CD4-positive, alpha-beta T cell treated with Interferon alpha-2 for 1 hour (primary cell): ENCODE measurements at regions not wholly inside any gene's neighbourhood (a gene's known extent, or its start where the extent isn't known, plus 50 kb on each side); places are given as distances from the start of the nearest gene placed in this dataset.
"Not testable (repeated sequence)": the region's sequence is repeated elsewhere in the genome, so short reads cannot be mapped to it uniquely, and the experiment has no call there.

ENCODE experiments used
- DNase-seq, 2 donors: peaks; one replicate each; pipeline ENCODE4 v3.0.0-alpha.2; 2020 to 2022

GRCh38 chr13:88257706-88258105 lies 586.5 kb downstream of the SLITRK5 start:
- no peak for DNase-seq

GRCh38 chr13:88263808-88264207 lies 592.6 kb downstream of the SLITRK5 start:
- DNase-seq = no peak

GRCh38 chr13:88281841-88282240 lies 610.7 kb downstream of the SLITRK5 start:
- DNase-seq = no peak

- no peak for DNase-seq
Measured at GRCh38 chr13:88285329-88285728, 614.2 kb downstream of the SLITRK5 start.

- DNase-seq = no peak
Measured at GRCh38 chr13:88288326-88288725, 617.2 kb downstream of the SLITRK5 start.

GRCh38 chr13:88291731-88292130 lies 620.6 kb downstream of the SLITRK5 start:
- DNase-seq = not testable (repeated sequence)

- no peak for DNase-seq
Measured at GRCh38 chr13:88294368-88294767, 623.2 kb downstream of the SLITRK5 start.

- no peak for DNase-seq
Measured at GRCh38 chr13:88303157-88303556, 632.0 kb downstream of the SLITRK5 start.

GRCh38 chr13:88303605-88304004 lies 632.4 kb downstream of the SLITRK5 start:
- DNase-seq = no peak

GRCh38 chr13:88314496-88314895 lies 643.3 kb downstream of the SLITRK5 start:
- no peak for DNase-seq

- DNase-seq = no peak
Measured at GRCh38 chr13:88329066-88329465, 657.9 kb downstream of the SLITRK5 start.

GRCh38 chr13:88339271-88339741 lies 668.1 kb downstream of the SLITRK5 start:
- no peak for DNase-seq

- DNase-seq = no peak
Measured at GRCh38 chr13:88345171-88345847, 674.1 kb downstream of the SLITRK5 start.

- no peak for DNase-seq
Measured at GRCh38 chr13:88360761-88361160, 689.6 kb downstream of the SLITRK5 start.

GRCh38 chr13:88369866-88370265 lies 698.7 kb downstream of the SLITRK5 start:
- no peak for DNase-seq

- DNase-seq = no peak
Measured at GRCh38 chr13:88376760-88377388, 705.7 kb downstream of the SLITRK5 start.

GRCh38 chr13:88377852-88378251 lies 706.7 kb downstream of the SLITRK5 start:
- no peak for DNase-seq

- no peak for DNase-seq
Measured at GRCh38 chr13:88384542-88384941, 713.4 kb downstream of the SLITRK5 start.

- no peak for DNase-seq
Measured at GRCh38 chr13:88395804-88396203, 724.6 kb downstream of the SLITRK5 start.

GRCh38 chr13:88411696-88412095 lies 740.5 kb downstream of the SLITRK5 start:
- no peak for DNase-seq

GRCh38 chr13:88417801-88418200 lies 746.6 kb downstream of the SLITRK5 start:
- DNase-seq = no peak

- DNase-seq = no peak
Measured at GRCh38 chr13:88424463-88424862, 753.3 kb downstream of the SLITRK5 start.

GRCh38 chr13:88426661-88427060 lies 755.5 kb downstream of the SLITRK5 start:
- no peak for DNase-seq

GRCh38 chr13:88429862-88430261 lies 758.7 kb downstream of the SLITRK5 start:
- no peak for DNase-seq

GRCh38 chr13:88434953-88435352 lies 763.8 kb downstream of the SLITRK5 start:
- no peak for DNase-seq
